T-helper 2 cell treated with Interferon-gamma antibody and Interleukin-4, amounts not matched to agents 5 μg/mL and 100 μg/mL, for 36 hours (primary cell): ENCODE measurements at regions not wholly inside any gene's neighbourhood (a gene's known extent, or its start where the extent isn't known, plus 50 kb on each side); places are given as distances from the start of the nearest gene placed in this dataset.
"Not testable (repeated sequence)": the region's sequence is repeated elsewhere in the genome, so short reads cannot be mapped to it uniquely, and the experiment has no call there.

Experiments
- DNase-seq: peaks from one replicate; pipeline ENCODE4 v3.0.0; 2021; ENCODE audit warnings: low spot score
- H3K27ac Mint-ChIP-seq: one replicate; pipeline ENCODE4 v1.8.0; 2021; ENCODE audit warnings: mild to moderate bottlenecking, mixed read lengths
- H3K27me3 Mint-ChIP-seq: one replicate; pipeline ENCODE4 v1.8.0; 2021; ENCODE audit warnings: low read depth, mixed read lengths
- H3K36me3 Mint-ChIP-seq: one replicate; pipeline ENCODE4 v1.8.0; 2021; ENCODE audit warnings: low read depth, mixed read lengths
- H3K4me1 Mint-ChIP-seq: one replicate; pipeline ENCODE4 v1.8.0; 2021; ENCODE audit warnings: low read depth, mixed read lengths
- H3K4me3 Mint-ChIP-seq: one replicate; pipeline ENCODE4 v1.8.0; 2022; ENCODE audit warnings: mild to moderate bottlenecking, moderate library complexity, mixed read lengths
- H3K9me3 Mint-ChIP-seq: one replicate; pipeline ENCODE4 v1.8.0; 2021; ENCODE audit warnings: mixed read lengths

DNA sequence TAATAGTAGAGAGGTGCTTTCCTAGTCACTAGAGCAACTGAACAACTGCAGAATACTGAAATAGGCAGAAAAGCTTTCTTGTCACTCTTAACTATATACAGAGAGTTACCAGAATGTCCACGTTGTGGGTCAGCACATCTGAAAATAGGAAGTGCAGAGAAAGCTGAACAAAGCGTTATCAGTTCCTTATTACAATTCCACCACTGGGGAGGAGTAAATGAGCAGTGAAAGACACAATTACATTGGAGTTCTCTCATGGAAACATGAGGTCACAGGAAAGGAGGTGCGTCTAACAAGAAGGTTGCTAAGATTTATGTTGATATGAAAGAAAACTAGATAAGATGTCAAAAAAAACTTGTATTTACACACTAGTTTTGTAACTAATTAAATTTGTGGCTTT is 461.9 kb upstream of the COX7C start:
- H3K4me3 Mint-ChIP-seq, result no peak overlapping the region
- H3K9me3 Mint-ChIP-seq, result no peaks in the 10 kb centered on the region
- no peaks in the 10 kb centered on the region for H3K4me1 Mint-ChIP-seq
- H3K27ac Mint-ChIP-seq, result no peak overlapping the region
- H3K36me3 Mint-ChIP-seq, result no peaks in the 10 kb centered on the region
- H3K27me3 Mint-ChIP-seq, result no peaks in the 10 kb centered on the region
- no peak for DNase-seq

DNA sequence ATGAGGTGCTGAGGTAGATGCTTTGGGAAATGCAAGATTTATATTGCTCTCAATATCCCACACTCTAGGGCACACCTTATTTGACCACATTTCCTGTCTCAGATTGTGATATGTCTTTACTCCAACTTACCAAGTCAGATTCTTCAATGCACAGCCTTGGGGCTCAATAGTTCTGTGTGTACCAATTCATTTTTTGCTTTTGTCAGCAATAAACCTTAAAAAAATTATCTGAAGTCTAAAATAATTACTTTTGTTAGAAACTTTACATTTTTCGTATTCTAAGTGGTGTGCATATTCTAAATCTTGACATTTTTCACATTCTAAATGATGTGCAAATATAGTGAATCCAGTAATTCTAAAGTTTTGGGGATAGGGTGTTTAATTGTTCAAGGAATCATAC is 447.5 kb upstream of the COX7C start:
- no peak overlapping the region for H3K27ac Mint-ChIP-seq
- no peaks in the 10 kb centered on the region for H3K4me1 Mint-ChIP-seq
- DNase-seq, result no peak
- H3K4me3 Mint-ChIP-seq, result no peak overlapping the region
- H3K9me3 Mint-ChIP-seq, result no peaks in the 10 kb centered on the region
- no peaks in the 10 kb centered on the region for H3K36me3 Mint-ChIP-seq
- no peaks in the 10 kb centered on the region for H3K27me3 Mint-ChIP-seq

DNA sequence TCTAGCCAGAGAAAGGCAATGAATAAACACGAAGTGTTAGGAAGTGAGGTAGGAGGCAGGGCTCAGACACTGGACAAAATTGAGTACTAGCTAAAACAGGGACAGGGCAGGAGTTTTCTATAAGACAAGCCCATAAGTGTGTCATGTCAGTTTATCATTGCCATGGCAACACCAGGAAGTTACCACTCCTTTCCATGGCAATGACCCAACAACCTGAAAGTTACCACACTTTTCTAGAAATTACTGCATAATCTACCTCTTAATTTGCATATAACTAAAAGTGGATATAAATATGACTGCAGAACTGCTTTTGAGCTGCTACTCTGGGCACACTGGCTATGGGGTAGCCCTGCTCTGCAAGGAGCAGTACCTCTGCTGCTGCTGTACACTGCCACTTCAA is 442.5 kb upstream of the COX7C start:
- no peak overlapping the region for H3K27ac Mint-ChIP-seq
- DNase-seq, result no peak
- H3K27me3 Mint-ChIP-seq, result no peaks in the 10 kb centered on the region
- H3K9me3 Mint-ChIP-seq, result no peaks in the 10 kb centered on the region
- no peaks in the 10 kb centered on the region for H3K4me1 Mint-ChIP-seq
- H3K36me3 Mint-ChIP-seq, result no peaks in the 10 kb centered on the region
- no peak overlapping the region for H3K4me3 Mint-ChIP-seq

DNA sequence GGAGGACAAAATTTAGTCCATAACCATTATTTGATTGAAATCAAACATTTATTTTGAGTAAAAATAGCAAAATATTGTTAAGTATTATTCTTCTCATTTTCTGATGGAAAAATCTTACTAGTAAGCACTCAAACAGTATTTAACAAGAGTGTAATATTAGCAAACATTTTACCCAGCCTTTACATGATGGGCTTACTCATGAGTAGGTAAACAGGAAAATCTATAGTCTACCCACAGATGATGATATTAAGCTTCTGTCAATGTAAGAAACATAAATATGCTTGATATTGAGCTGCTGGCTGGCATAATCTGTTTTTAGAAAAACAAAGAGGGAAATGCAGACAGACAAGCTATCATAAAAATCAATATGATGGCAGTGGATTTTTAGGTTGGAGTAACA is 418.5 kb upstream of the COX7C start:
- Mint-ChIP-seq H3K9me3 (no peaks in the 10 kb centered on the region), H3K27me3 (no peaks in the 10 kb centered on the region), H3K36me3 (no peaks in the 10 kb centered on the region), H3K27ac (no peak overlapping the region), H3K4me3 (no peak overlapping the region), H3K4me1 (no peaks in the 10 kb centered on the region)
- DNase-seq, result no peak

- Mint-ChIP-seq H3K4me3 (no peak overlapping the region), H3K9me3 (peaks cover 4% of the 10 kb centered on the region), H3K4me1 (no peaks in the 10 kb centered on the region), H3K27me3 (no peaks in the 10 kb centered on the region), H3K36me3 (no peaks in the 10 kb centered on the region), H3K27ac (no peak overlapping the region)
- no peak for DNase-seq
Observed at GRCh38 chr5:86228147-86228546, 389.6 kb upstream of the COX7C start.

- no peaks in the 10 kb centered on the region for H3K4me1 Mint-ChIP-seq
- H3K36me3 Mint-ChIP-seq, result no peaks in the 10 kb centered on the region
- H3K27me3 Mint-ChIP-seq, result no peaks in the 10 kb centered on the region
- DNase-seq, result no peak
- H3K27ac Mint-ChIP-seq, result no peak overlapping the region
- H3K4me3 Mint-ChIP-seq, result no peak overlapping the region
- H3K9me3 Mint-ChIP-seq, result no peaks in the 10 kb centered on the region
Observed at GRCh38 chr5:86232246-86232645, 385.5 kb upstream of the COX7C start.

DNA sequence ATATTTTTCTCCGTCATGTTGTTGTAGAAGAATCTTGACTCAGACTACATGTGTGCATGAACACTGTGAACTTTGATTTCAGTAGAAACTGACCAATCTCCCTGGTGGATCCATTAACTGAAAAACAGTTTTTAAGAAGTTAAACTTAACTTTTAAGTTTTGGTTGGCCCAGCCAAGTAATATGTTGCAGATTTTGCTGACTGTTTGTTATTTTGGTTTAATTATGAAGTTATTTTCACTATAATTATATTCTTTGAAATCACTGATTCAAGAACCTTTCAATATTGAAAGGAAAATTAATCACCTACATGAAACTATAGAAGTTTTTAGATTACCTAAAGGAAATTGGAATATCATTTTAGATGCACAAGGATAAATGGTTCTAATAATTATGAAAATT is 373.6 kb upstream of the COX7C start:
- no peaks in the 10 kb centered on the region for H3K9me3 Mint-ChIP-seq
- no peak for DNase-seq
- H3K4me1 Mint-ChIP-seq, result no peaks in the 10 kb centered on the region
- H3K4me3 Mint-ChIP-seq, result no peak overlapping the region
- H3K27ac Mint-ChIP-seq, result no peak overlapping the region
- no peaks in the 10 kb centered on the region for H3K27me3 Mint-ChIP-seq
- H3K36me3 Mint-ChIP-seq, result no peaks in the 10 kb centered on the region

GRCh38 chr5:86257871-86258270 is 359.9 kb upstream of the COX7C start:
- H3K27ac Mint-ChIP-seq, result no peak overlapping the region
- H3K4me1 Mint-ChIP-seq, result no peaks in the 10 kb centered on the region
- DNase-seq, result no peak
- no peaks in the 10 kb centered on the region for H3K36me3 Mint-ChIP-seq
- H3K4me3 Mint-ChIP-seq, result no peak overlapping the region
- H3K9me3 Mint-ChIP-seq, result no peaks in the 10 kb centered on the region
- H3K27me3 Mint-ChIP-seq, result no peaks in the 10 kb centered on the region

GRCh38 chr5:86284400-86285190 is 333.1 kb upstream of the COX7C start:
- not testable (repeated sequence) for H3K27me3 Mint-ChIP-seq, H3K4me3 Mint-ChIP-seq, H3K4me1 Mint-ChIP-seq, H3K27ac Mint-ChIP-seq, DNase-seq, H3K36me3 Mint-ChIP-seq, H3K9me3 Mint-ChIP-seq

GRCh38 chr5:86287437-86287836 is 330.3 kb upstream of the COX7C start:
- not testable (repeated sequence) for H3K9me3 Mint-ChIP-seq, H3K36me3 Mint-ChIP-seq, H3K4me1 Mint-ChIP-seq, H3K27ac Mint-ChIP-seq, H3K27me3 Mint-ChIP-seq, DNase-seq, H3K4me3 Mint-ChIP-seq

DNA sequence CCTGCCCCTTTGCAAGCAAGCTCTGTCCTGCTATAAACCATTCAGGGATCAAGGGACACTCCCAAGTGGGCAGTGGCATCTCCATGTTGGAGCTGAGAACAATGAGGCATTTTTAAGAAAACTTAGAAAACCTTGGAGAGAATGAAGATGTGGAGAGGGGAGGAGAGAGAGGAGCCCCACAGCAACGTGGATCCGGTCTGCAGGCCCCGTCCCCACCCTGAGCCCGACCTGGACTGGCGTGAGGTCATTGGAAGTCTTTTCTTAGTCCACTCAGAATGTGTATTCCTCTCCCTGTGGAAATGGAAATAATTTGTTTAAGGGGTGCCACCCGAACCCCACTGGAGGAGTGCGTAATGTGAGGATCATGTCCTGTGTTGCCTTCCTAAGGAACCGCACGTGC is 328.0 kb upstream of the COX7C start:
- not testable (repeated sequence) for H3K36me3 Mint-ChIP-seq, H3K4me1 Mint-ChIP-seq, H3K27me3 Mint-ChIP-seq, H3K27ac Mint-ChIP-seq, DNase-seq, H3K9me3 Mint-ChIP-seq, H3K4me3 Mint-ChIP-seq

- not testable (repeated sequence) for H3K4me3 Mint-ChIP-seq, DNase-seq, H3K27ac Mint-ChIP-seq, H3K36me3 Mint-ChIP-seq, H3K4me1 Mint-ChIP-seq, H3K9me3 Mint-ChIP-seq, H3K27me3 Mint-ChIP-seq
Observed at GRCh38 chr5:86292811-86293210, 324.9 kb upstream of the COX7C start.

DNA sequence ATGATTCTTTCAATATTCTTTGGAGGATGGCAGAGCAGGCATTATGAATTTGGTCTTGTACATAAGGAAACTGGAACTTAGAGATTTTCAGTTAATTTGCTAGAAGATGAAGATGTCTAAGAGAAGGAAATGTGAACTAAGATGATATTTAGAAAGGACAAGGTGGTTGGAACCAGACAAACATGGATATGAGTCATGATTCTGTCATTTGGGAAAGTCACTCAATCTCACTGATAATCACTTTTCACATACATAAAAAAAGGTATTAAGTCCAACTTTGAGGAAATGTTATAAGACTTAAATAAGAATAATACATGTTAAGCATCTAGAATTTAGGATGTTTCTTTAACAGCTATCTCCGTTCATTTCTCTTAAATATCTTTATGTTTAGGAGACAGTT is 315.1 kb upstream of the COX7C start:
- not testable (repeated sequence) for H3K4me1 Mint-ChIP-seq, H3K4me3 Mint-ChIP-seq, H3K27ac Mint-ChIP-seq, DNase-seq, H3K36me3 Mint-ChIP-seq, H3K27me3 Mint-ChIP-seq, H3K9me3 Mint-ChIP-seq

GRCh38 chr5:86305050-86305449 is 312.7 kb upstream of the COX7C start:
- DNase-seq, H3K36me3 Mint-ChIP-seq, H3K9me3 Mint-ChIP-seq, H3K4me1 Mint-ChIP-seq, H3K27me3 Mint-ChIP-seq, H3K27ac Mint-ChIP-seq, H3K4me3 Mint-ChIP-seq: not testable (repeated sequence)

DNA sequence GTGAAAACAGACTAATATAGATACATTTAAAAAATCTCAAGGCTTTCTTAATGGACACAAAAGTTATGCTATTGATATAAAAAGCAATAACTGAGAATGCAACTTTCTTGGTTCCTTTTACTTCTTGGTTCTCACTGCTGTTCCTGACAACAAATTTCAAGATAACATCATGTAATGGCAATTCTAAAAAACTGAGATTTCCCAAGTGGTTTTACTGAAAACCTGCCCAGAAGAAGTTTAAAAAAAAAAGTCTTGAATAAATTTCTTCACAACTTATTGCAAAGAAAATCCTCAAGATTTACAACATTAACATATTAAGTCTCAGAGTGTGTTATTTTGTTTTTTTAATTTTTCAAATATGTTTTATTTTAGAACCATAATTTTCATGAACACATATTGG is 302.8 kb upstream of the COX7C start:
- no peak for DNase-seq
- Mint-ChIP-seq H3K27me3 (no peaks in the 10 kb centered on the region), H3K4me3 (no peak overlapping the region), H3K4me1 (no peaks in the 10 kb centered on the region), H3K36me3 (no peaks in the 10 kb centered on the region), H3K27ac (no peak overlapping the region), H3K9me3 (no peaks in the 10 kb centered on the region)
